ENCODE measurements at regions not wholly inside any gene's neighbourhood (a gene's known extent, or its start where the extent isn't known, plus 50 kb on each side); places are given as distances from the start of the nearest gene placed in this dataset.

GRCh38 chr13:31499274-31499673 is 240.1 kb upstream of the RXFP2 start:
- no peaks in the 10 kb centered on the region for H3K79me2 ChIP-seq (ENCODE audit: control insufficient read depth, low read length)
- no peaks in the 10 kb centered on the region for H3F3A ChIP-seq (ENCODE audit: control insufficient read depth, insufficient read depth)
- H3K9me3 ChIP-seq (ENCODE audit: control insufficient read depth, insufficient read depth, low read length), result peaks cover 4% of the 10 kb centered on the region; the same call in 1 of the 2 replicates
- H3K4me1 ChIP-seq (ENCODE audit: control insufficient read depth, low read length), result no peaks in the 10 kb centered on the region
- no peak overlapping the region for H3K4me3 ChIP-seq (ENCODE audit: low read length)
- TF ChIP-seq, protein P1, sequence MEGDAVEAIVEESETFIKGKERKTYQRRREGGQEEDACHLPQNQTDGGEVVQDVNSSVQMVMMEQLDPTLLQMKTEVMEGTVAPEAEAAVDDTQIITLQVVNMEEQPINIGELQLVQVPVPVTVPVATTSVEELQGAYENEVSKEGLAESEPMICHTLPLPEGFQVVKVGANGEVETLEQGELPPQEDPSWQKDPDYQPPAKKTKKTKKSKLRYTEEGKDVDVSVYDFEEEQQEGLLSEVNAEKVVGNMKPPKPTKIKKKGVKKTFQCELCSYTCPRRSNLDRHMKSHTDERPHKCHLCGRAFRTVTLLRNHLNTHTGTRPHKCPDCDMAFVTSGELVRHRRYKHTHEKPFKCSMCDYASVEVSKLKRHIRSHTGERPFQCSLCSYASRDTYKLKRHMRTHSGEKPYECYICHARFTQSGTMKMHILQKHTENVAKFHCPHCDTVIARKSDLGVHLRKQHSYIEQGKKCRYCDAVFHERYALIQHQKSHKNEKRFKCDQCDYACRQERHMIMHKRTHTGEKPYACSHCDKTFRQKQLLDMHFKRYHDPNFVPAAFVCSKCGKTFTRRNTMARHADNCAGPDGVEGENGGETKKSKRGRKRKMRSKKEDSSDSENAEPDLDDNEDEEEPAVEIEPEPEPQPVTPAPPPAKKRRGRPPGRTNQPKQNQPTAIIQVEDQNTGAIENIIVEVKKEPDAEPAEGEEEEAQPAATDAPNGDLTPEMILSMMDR (IDR thresholded peaks at IDR 0.05; ENCODE audit: low read depth, low read length, poor library complexity, severe bottlenecking), result no peak
- no peak for TF ChIP-seq EZH2phosphoT487 (IDR thresholded peaks at IDR 0.05; ENCODE audit: borderline replicate concordance, low read length)
- H3K9me2 ChIP-seq (replicated peaks; ENCODE audit: control insufficient read depth, low read length), result no peaks in the 10 kb centered on the region
- no peaks in the 10 kb centered on the region for H4K20me1 ChIP-seq (ENCODE audit: control insufficient read depth, insufficient read depth, low read depth, low read length)
- H3K4me2 ChIP-seq (ENCODE audit: low read length), result no peak overlapping the region
- no peaks in the 10 kb centered on the region for H3K36me3 ChIP-seq (ENCODE audit: control insufficient read depth, low read length)
- no peak overlapping the region for H3K27ac ChIP-seq (ENCODE audit: low read depth, low read length)
- no peaks in the 10 kb centered on the region for H3K27me3 ChIP-seq (ENCODE audit: control insufficient read depth, low read length)

- H3K27ac ChIP-seq (ENCODE audit: low read depth, low read length), result no peak overlapping the region
- H3F3A ChIP-seq (ENCODE audit: control insufficient read depth, insufficient read depth), result no peaks in the 10 kb centered on the region
- no peak overlapping the region for H3K4me3 ChIP-seq (ENCODE audit: low read length)
- H3K4me1 ChIP-seq (ENCODE audit: control insufficient read depth, low read length), result no peaks in the 10 kb centered on the region
- no peaks in the 10 kb centered on the region for H3K79me2 ChIP-seq (ENCODE audit: control insufficient read depth, low read length)
- peaks cover 4% of the 10 kb centered on the region; the same call in 1 of the 2 replicates for H3K9me3 ChIP-seq (ENCODE audit: control insufficient read depth, insufficient read depth, low read length)
- H3K4me2 ChIP-seq (ENCODE audit: low read length), result no peak overlapping the region
- no peaks in the 10 kb centered on the region for H3K9me2 ChIP-seq (replicated peaks; ENCODE audit: control insufficient read depth, low read length)
- 0 out of 2 replicates have a peak, but pooled peaks cover 4% of the 10 kb centered on the region for H3K27me3 ChIP-seq (ENCODE audit: control insufficient read depth, low read length)
- TF ChIP-seq EZH2phosphoT487 (IDR thresholded peaks at IDR 0.05; ENCODE audit: borderline replicate concordance, low read length), result no peak
- TF ChIP-seq, protein P1 (IDR thresholded peaks at IDR 0.05; ENCODE audit: low read depth, low read length, poor library complexity, severe bottlenecking), result no peak
- no peaks in the 10 kb centered on the region for H3K36me3 ChIP-seq (ENCODE audit: control insufficient read depth, low read length)
- H4K20me1 ChIP-seq (ENCODE audit: control insufficient read depth, insufficient read depth, low read depth, low read length), result no peaks in the 10 kb centered on the region
Observed at GRCh38 chr13:31503626-31504025, 235.7 kb upstream of the RXFP2 start.

- TF ChIP-seq EZH2phosphoT487 (IDR thresholded peaks at IDR 0.05; ENCODE audit: borderline replicate concordance, low read length), result no peak
- TF ChIP-seq, protein P1 (IDR thresholded peaks at IDR 0.05; ENCODE audit: low read depth, low read length, poor library complexity, severe bottlenecking), result no peak
- Histone ChIP-seq H3K27ac (ENCODE audit: low read depth, low read length) (no peak overlapping the region), H4K20me1 (ENCODE audit: control insufficient read depth, insufficient read depth, low read depth, low read length) (no peaks in the 10 kb centered on the region)
Observed at GRCh38 chr13:31504918-31505317, 234.4 kb upstream of the RXFP2 start.

More at GRCh38 chr13:31504918-31505317, 234.4 kb upstream of the RXFP2 start:
- Histone ChIP-seq H3K4me2 (ENCODE audit: low read length) (no peak overlapping the region), H3K79me2 (ENCODE audit: control insufficient read depth, low read length) (no peaks in the 10 kb centered on the region), H3F3A (ENCODE audit: control insufficient read depth, insufficient read depth) (no peaks in the 10 kb centered on the region), H3K9me2 (replicated peaks; ENCODE audit: control insufficient read depth, low read length) (no peaks in the 10 kb centered on the region), H3K36me3 (ENCODE audit: control insufficient read depth, low read length) (no peaks in the 10 kb centered on the region), H3K4me1 (ENCODE audit: control insufficient read depth, low read length) (no peaks in the 10 kb centered on the region), H3K4me3 (ENCODE audit: low read length) (no peak overlapping the region), H3K9me3 (ENCODE audit: control insufficient read depth, insufficient read depth, low read length) (no peaks in the 10 kb centered on the region), H3K27me3 (ENCODE audit: control insufficient read depth, low read length) (0 out of 2 replicates have a peak, but pooled peaks cover 4% of the 10 kb centered on the region)
